Transverse colon (tissue), 4 donors: ENCODE measurements at regions not wholly inside any gene's neighbourhood (a gene's known extent, or its start where the extent isn't known, plus 50 kb on each side); places are given as distances from the start of the nearest gene placed in this dataset.

ENCODE experiments used
- EP300 ChIP-seq: sonication (generic); formaldehyde crosslinking; IDR thresholded peaks from one replicate; pipeline ENCODE4 v1.6.1; 2017; ENCODE audit warnings: antibody characterized with exemption, low read depth
- POLR2A ChIP-seq: fragments of 450-650 bp; IDR thresholded peaks from one replicate; pipeline ENCODE4 v1.6.1; 2016; ENCODE audit warnings: antibody characterized with exemption, mild to moderate bottlenecking, moderate library complexity
- POLR2AphosphoS5 ChIP-seq, 3 donors: sonication (generic); formaldehyde crosslinking; IDR thresholded peaks; one replicate each; pipeline ENCODE4 v1.6.1; 2016; ENCODE audit warnings: antibody characterized with exemption in 3 of 3
- TF ChIP-seq, protein P1 (sequence below), 5 experiments: fragments of 200-600 bp in 3 of 5; fragments of 450-650 bp in 2 of 5; sonication (generic) in 3 of 5; IDR thresholded peaks; 1 replicate in 2 of 5; 2 replicates in 3 of 5; pipeline ENCODE4 v1.5.1; 2016 to 2017; ENCODE audit warnings: antibody characterized with exemption in 5 of 5, inconsistent platforms in 3 of 5, mild to moderate bottlenecking in 2 of 5, moderate library complexity in 1 of 5

GRCh38 chr2:145080426-145080825 is 560.5 kb upstream of the ZEB2 start:
- TF ChIP-seq, protein P1, sequence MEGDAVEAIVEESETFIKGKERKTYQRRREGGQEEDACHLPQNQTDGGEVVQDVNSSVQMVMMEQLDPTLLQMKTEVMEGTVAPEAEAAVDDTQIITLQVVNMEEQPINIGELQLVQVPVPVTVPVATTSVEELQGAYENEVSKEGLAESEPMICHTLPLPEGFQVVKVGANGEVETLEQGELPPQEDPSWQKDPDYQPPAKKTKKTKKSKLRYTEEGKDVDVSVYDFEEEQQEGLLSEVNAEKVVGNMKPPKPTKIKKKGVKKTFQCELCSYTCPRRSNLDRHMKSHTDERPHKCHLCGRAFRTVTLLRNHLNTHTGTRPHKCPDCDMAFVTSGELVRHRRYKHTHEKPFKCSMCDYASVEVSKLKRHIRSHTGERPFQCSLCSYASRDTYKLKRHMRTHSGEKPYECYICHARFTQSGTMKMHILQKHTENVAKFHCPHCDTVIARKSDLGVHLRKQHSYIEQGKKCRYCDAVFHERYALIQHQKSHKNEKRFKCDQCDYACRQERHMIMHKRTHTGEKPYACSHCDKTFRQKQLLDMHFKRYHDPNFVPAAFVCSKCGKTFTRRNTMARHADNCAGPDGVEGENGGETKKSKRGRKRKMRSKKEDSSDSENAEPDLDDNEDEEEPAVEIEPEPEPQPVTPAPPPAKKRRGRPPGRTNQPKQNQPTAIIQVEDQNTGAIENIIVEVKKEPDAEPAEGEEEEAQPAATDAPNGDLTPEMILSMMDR (IDR thresholded peaks at IDR 0.05), result no peak
- TF ChIP-seq EP300, result no peak
- TF ChIP-seq POLR2A, result no peak
- TF ChIP-seq POLR2AphosphoS5 (IDR thresholded peaks at IDR 0.05), result no peak
